ENCODE measurements at regions not wholly inside any gene's neighbourhood (a gene's known extent, or its start where the extent isn't known, plus 50 kb on each side); places are given as distances from the start of the nearest gene placed in this dataset.
"Not testable (repeated sequence)": the region's sequence is repeated elsewhere in the genome, so short reads cannot be mapped to it uniquely, and the experiment has no call there.

DNA sequence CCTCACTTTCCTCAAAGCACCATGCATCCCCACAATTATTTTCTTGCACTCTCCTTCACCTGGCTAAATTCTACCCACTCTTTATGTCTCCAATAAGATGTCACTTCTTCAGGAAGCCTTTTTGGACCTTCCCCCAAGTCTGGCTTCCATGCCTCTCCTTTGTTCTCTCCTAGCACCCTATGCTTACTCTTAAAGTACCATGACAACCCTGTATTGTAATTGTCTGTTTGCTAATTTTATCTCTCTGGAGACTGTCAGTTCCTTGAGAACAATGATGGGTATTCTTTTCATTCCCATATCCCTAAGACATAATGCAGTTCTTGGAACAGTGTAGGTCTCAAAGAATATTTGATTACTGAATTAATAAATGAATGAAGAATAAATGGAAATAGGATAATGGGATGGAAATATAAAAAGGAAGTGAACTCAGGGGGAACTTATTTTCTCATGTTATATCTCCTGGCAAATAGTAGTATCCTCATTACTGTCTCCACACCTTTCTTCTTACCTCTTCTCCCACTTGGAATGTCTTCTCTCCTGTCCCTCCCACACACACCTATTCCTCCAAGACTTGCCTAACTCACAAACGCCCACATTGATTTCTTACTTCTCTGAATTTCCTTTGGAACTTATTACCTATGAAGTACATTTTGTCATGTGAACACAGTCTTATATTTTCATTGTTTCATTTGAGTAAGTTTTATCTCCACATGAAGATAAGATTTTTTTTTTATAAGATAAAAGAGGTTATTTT is 499.1 kb downstream of the NFIB start:
- DNase-seq = no peak

- no peak for DNase-seq
These were observed 502.1 kb downstream of the NFIB start for GRCh38 chr9:13811876-13812275.

DNA sequence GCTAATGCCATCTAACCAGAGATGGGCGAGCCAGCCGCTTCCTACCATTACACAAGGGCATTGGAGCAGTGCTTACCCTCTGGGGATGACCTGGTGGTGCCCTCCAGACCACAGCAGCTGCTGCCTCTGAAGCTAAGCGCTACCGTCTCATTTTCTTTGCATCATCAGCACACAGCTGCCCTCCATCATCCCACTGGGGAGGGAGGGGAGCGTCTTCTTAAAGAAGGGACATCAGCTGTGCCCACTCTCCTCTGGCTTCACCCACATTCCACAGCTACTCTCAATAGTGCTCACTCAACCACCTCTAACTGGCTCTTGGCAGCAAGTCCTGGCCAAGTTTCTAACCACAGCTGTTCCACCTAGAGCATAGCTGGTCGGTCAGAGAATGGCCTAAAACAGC is 503.4 kb downstream of the NFIB start:
- no peak for DNase-seq

DNA sequence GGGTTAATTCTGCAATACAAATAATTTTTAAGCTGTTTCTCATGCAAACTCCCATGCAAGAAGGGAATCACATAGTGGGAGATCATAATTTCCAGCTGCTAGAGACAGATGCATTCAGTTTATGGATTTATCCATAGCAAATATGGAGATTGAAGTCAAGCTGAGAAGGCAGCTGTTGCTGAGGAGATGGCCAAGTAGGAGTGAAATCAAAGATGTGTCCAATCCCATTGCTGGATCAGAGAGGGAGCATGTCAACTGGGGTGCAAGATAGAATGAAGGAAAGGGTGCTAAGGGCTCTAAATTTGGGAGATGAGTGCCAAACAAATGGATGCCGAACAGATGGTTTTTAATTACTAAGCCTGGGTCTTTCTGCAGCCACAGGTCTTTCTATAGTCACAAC is 504.5 kb downstream of the NFIB start:
- no peak for DNase-seq

DNA sequence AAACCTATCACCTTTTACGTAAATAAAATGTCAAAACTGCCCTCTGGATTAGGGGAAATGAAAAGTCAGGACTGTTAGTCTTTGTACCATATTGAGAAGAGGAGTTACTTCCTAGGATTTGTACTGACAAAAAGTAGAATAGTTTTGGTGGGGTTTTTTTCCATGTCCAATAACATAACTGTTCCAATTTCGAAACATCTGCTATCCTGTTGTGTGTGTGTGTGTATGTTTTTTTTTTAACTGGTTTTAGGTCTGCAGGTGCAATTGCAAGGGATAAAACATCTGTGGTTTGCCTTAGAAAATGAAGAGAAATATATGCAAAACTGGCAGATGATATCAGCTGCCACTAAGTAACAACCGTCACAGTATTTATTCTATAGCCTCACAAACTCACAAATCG is 506.8 kb downstream of the NFIB start:
- DNase-seq = no peak

DNA sequence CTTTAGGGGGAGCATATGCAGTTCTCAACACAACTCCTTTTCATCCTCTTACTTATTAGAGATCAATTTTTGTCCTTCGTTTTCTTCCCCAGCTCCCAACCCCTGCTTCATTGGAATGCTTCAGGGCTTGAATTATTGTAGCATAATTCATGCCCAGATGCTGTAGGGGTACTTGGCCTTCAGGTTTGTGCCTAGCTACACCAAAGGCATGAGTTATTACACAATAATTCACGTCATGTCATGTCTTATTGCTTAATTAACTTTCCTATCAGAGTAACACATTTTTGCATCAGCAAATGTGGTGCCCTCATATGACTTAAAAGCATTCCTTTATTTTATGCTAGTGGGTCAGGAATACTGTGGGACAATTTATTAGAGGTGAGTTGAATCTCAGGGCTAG is 507.2 kb downstream of the NFIB start:
- DNase-seq = no peak

GRCh38 chr9:13805546-13805945 is 508.4 kb downstream of the NFIB start:
- peak; percentile 22 for DNase-seq

DNA sequence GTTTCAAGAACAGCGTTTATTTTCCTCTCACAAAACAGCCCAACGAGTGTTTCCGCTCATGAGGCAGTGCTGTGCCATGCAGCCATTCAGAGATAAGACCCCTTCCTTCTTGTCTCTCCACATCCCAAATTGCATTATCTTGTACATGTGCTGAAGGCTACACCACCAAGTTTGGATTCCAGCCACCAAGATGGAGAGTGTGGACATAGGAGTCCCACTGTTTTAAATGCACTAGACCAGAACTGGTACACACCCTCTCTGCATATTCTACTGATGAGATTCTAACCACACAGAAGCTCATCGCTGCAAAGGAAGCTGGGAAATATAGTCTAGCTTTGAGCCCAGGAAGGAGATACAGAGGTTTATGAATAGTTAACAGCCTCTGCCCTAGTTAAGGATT is 509.4 kb downstream of the NFIB start:
- peak; percentile 41 for DNase-seq

GRCh38 chr9:13800776-13801175 is 513.2 kb downstream of the NFIB start:
- DNase-seq = no peak

DNA sequence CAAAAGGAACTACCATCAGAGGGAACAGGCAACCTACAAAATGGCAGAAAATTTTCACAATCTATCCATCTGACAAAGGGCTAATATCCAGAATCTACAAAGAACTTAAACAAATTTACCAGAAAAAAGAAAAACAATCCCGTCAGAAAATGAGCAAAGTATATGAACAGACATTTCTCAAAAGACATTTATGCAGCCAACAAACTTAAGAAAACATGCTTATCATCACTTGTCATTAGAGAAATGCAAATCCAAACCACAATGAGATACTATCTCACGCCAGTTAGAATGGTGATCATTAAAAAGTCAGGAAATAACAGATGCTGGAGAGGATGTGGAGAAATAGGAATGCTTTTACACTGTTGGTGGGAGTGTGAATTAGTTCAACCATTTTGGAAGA is 516.2 kb downstream of the NFIB start:
- not testable (repeated sequence) for DNase-seq

DNA sequence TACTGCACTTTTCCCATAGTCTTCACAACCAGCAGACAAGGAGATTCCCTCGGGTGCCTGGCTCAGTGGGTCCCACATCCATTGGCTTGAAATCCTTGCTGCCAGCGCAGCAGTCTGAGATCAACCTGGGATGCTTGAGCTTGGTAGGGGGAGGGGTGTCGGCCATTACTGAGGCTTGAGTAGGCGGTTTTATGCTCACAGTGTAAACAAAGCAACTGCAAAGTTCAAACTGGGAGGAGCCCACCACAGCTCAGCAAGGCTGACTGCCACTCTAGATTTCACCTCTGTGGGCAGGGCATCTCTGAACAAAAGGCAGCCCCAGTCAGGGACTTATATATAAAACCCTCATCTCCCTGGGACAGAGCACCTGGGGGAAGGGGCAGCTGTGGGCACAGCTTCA is 512.3 kb upstream of the MPDZ start:
- DNase-seq = no peak

GRCh38 chr9:13790055-13790454 is 510.6 kb upstream of the MPDZ start:
- no peak for DNase-seq

DNA sequence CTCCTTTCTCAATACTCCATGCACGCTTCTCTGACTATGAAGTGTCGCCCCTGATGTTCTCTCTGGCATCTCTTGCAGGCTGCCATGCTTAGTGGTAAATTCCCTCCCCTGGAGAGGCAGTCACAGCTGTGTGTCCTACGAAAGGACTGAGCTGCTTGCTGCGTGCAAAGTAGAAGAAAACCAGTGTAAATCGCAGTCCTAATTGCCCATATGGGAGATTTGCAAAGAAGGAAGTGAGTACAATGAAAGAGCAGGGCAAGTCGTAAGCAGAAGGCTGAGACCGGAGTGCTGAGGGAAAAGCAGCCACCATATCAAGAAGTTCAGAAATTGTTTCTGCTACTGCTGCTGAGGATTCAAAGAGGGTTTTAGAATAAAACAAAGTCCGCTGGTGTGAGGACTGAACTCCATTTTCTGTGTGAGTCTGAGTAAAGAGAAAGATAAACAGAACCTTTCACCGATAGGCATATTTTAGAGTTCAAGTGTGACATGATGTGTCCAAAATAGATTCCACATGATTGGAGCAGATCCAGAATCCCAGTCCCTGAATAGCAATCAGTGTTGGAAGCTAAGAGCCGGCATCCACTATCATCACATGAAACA is 507.8 kb upstream of the MPDZ start:
- peak; percentile 43 for DNase-seq

DNA sequence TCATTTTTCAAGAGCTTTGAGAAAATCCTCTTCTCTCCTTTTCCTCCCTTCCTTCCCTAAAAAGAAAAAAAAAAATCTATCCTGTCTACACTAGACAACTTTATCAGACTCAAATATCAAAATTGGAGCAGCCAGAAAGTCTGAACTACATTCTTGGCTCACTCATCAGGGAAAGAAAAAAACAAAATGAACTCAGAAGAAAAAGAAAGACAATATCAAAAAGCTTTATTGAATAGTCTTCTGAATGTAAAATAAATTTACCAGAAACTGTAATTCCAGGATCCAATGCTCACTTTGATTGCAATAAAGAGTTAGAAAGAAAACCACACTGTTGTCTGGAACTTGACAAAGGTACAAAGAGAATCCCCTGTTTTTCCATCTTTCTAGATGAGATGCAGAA is 507.2 kb upstream of the MPDZ start:
- DNase-seq = no peak

- peak; percentile 50 for DNase-seq
These were observed 506.6 kb upstream of the MPDZ start for GRCh38 chr9:13786131-13786530.

- DNase-seq = no peak
These were observed 499.6 kb upstream of the MPDZ start for GRCh38 chr9:13779106-13779505.

DNA sequence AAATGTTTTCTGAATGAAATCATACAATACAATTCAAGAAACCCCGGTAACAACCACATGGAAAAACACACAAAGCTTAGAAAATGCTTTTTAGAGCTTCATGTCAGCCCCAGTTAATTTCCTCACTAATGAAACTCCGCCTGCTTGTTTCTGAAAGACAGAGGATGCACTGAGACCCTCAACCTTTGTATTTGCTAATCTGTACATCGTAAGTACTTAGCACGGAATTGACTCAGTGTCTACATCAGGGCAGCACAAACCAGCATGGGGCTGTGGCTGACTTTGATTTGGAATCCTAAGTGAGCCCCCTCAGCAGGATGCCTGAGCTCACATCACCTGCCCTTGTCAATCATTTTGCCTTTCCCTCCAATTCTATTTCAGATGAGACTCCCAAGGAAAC is 499.1 kb upstream of the MPDZ start:
- peak; percentile 14 for DNase-seq

GRCh38 chr9:13770956-13771355 is 491.5 kb upstream of the MPDZ start:
- DNase-seq = no peak

DNA sequence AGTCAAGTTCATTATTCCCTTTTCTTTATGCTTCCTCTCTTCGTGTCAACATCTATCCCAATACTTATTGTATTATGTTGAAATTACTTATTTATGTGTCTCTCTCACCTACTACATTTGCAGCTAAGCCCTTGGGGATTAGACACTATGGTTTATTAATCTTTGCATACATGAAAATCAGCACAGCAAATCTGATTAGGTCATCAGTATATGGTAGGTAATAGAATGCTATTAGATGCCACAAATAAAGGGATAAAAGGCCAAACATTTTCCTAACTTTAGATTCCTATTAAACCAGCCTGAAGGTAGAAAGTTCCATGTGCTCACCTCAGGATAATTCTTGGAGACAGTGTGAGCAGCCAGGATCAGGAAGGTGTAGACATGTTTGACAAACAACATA is 490.1 kb upstream of the MPDZ start:
- no peak for DNase-seq

GRCh38 chr9:13769006-13769405 is 489.5 kb upstream of the MPDZ start:
- DNase-seq = no peak

DNA sequence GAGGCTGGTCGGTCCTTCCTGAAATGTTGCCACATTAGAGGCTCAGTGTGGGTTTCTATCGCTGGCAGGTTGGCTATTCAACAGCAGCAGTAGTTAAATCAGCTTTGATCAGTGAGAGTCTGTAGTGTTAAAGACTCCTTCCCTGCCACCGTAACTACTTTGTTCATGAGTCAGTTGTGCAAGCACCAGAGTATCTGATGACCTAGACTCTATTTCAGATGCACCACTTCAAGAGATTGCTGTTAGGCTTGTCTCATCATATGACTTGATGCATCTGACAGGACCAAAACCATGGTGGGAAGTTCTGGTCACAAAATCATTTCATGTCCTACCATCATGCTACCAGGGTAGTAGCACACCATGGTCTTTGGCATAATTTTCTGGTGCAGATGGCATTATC is 482.7 kb upstream of the MPDZ start:
- no peak for DNase-seq

- no peak for DNase-seq
These were observed 480.1 kb upstream of the MPDZ start for GRCh38 chr9:13759551-13759950.

GRCh38 chr9:13758936-13759335 is 479.4 kb upstream of the MPDZ start:
- no peak for DNase-seq

- no peak for DNase-seq
These were observed 477.5 kb upstream of the MPDZ start for GRCh38 chr9:13756943-13757342.

DNA sequence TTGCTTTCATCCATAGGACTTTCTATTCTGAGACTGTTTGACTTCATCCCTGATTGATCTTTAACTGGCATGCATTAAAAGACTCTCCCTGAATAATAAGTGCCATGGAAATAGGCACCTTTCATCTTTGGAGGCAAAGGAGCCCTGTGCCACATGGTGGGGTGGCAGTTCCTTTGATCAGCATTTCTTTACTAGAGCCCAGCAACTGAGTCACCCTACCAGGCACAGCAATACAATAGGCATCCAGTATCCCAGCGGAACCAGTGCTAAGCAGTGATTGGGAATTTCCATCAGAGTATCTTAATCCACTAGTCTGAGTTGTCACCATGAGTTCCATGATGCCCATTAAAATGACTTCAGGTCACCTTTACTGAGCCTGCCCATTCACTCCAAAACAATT is 476.1 kb upstream of the MPDZ start:
- no peak for DNase-seq
